UCSD-AML1 (cell line): ENCODE measurements at regions not wholly inside any gene's neighbourhood (a gene's known extent, or its start where the extent isn't known, plus 50 kb on each side); places are given as distances from the start of the nearest gene placed in this dataset.
"Not testable (repeated sequence)": the region's sequence is repeated elsewhere in the genome, so short reads cannot be mapped to it uniquely, and the experiment has no call there.

Experiments
- DNase-seq: peaks from one replicate; lab custom pipeline; 2025; ENCODE audit not compliant: unreplicated experiment; lab: John Stamatoyannopoulos, UW

DNA sequence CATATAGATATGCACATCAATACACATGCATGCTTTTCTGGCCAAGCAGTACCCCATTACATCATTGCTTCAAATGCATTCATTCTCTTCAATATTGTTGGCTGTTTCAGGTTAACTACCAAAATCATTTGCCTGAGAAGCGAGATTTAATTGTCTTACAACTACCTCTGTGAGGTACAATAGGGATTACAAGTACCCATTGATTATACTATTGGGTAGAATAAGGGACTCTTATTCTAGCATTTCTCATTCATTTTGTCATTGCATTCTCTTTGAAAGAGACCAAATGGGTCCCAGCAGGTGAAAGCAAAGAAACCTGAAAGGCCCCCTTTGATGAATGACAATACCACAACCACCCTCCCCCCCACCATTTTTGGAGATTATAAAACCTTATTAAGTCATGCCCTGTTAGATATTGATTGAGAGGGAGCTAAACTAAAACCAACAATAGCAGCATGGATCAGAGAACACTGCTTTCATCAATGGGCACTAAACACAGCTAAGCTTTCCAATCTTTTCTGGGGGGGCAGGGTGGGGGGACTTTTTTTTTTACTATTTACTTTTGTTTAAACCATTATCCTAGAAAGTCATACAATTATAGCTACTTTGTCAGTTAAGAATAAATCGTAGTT is 375.0 kb upstream of the CCNH start:
- DNase-seq, result no peak

DNA sequence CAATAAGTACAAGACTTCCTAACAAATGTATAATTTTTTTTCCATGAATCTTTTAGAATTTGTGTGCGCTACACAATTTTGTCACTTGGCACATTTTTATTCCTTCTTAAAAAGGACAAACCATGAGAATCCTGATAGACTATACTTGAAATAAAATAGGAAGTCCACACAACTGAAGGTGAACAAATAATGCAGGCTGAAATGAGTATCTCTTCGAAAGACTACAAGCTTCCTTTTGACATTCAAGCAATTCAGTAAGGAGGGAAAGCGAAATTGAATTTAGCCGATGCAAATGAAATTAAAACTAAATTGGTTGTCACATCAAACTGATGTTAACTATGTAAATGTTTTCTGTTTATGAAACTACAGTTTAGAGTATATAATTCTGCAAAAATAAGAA is 374.4 kb upstream of the CCNH start:
- DNase-seq, result no peak

DNA sequence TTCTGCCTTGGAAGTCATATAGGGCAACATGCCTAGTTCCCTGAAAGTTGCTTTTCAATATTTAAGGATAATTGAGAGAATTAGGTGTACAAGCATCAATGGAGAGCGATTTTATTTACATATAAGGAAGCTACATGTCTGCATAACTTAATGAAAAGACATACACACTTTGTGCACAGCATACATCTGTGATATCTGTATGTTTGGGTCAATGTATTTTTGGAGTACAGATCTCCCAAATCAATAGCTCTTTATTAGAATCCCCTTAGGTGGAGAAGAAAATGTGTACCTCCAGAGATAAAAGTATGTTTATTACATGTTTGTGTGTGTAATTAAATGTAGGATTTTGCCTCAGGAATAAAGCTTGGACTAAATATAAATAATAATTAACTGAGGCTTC is 373.7 kb upstream of the CCNH start:
- no peak for DNase-seq

DNA sequence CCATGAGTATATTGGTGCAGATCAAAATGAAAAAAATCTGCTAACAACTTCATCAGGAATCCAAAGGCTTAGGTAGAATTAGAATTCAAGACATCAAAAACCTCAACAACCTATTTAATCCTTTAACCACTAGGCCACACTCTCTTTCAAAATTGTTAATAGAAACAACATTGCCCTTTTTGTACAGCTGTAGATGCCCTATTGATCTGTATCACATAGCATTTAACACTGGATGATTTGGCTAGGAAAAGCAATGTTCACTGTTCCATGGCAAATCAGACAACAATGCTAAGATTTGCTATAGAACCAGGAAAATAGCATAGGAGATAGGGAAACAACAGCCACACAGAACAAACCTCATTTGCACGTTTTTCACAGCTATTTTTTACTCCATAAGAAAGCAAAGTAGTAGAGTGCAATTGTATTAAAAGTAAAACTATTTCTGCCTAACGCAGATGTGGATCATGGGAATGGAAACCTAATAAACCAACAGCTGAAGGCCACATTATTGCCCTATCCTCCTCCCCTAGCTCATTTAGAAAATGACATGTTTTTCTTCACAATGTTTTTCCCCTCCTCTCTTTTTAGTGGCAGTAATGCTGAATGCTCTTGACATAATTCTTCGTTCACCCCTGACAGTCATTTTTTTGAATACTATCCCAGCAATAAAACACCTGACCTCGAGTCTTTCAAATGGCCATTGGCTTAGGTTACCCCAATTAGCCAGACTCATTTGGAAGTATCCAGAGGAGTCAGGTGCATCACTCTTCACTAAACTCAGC is 373.0 kb upstream of the CCNH start:
- DNase-seq, result no peak

DNA sequence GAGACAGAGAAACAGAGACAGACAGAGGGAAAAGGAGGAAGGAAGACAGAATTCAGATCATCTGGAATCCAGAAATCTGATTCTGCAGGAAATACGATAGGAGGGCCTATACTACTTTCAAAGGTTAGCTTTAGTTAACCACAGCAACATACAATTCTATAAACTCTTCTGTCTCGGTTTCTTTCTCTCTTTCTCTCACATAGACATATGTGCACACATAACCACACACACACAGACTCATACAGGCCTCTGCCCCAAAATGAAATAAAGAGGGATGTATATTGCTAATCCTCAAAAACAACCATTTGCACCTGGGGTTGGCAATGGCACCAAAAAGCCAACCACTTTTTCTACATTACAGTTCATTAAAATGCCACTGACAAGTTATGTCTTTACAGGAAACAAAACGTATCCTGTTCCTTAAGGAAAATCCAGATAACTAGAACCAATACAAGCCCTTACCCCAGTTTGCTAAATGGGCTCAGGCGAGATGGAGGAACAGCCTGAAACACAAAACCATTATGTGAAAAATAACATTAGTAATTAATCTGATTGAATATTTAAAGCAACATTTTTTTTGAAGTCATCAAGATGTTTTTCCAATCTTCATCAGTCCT is 372.3 kb upstream of the CCNH start:
- DNase-seq, result no peak

DNA sequence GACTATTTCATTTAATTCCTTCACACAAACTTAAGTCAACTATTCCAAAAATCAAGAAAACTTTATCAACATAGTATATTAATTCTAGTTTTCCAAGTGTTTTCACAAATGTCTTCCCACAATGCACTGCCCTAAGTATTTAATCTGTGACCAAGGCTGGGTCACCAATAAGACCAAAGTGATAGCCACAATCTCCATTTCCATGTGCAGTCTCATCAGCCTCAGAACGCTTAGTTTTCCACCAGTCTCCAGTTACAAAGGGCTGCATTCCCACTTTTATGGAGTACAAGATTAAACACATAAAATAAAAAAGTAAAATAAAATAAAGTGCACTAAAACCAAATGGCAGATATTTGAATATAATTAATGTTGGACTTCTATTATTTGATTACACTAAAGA is 371.6 kb upstream of the CCNH start:
- no peak for DNase-seq

DNA sequence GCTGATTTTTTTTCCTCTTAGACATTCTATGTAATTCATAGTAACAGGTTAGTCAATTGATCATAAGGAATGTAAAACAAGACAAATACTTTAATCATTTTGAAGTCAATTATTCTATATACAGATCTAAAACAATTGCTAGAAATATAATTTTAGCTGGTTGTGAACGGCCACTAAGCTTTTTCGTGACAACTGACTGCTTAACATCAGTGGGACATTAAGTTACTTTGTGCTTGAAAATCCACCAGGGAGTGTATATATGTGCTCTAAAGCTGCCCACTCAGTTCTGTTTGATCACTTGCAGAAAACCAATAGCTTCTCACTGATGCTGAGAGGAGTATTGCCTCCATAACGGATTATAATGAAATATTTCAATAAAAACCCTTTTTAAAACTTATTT is 370.2 kb upstream of the CCNH start:
- DNase-seq, result no peak

DNA sequence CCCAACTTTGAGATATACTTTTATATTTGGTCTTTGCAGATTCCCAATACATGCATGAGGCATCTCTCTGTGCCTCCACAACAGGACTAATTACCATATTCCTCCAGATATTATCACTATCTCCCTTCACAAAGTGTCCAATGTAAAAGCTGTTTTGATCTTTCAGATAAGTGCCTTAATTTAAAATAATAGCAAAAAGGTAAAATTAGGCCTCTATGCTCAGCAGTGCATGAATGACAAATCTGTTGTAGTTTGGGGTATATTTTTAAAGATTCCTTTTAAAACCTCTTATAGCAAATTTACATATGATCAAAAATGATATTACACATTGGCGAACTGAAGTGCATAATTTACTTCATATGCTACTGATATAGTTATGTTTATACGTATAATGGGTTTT is 369.2 kb upstream of the CCNH start:
- DNase-seq, result no peak

DNA sequence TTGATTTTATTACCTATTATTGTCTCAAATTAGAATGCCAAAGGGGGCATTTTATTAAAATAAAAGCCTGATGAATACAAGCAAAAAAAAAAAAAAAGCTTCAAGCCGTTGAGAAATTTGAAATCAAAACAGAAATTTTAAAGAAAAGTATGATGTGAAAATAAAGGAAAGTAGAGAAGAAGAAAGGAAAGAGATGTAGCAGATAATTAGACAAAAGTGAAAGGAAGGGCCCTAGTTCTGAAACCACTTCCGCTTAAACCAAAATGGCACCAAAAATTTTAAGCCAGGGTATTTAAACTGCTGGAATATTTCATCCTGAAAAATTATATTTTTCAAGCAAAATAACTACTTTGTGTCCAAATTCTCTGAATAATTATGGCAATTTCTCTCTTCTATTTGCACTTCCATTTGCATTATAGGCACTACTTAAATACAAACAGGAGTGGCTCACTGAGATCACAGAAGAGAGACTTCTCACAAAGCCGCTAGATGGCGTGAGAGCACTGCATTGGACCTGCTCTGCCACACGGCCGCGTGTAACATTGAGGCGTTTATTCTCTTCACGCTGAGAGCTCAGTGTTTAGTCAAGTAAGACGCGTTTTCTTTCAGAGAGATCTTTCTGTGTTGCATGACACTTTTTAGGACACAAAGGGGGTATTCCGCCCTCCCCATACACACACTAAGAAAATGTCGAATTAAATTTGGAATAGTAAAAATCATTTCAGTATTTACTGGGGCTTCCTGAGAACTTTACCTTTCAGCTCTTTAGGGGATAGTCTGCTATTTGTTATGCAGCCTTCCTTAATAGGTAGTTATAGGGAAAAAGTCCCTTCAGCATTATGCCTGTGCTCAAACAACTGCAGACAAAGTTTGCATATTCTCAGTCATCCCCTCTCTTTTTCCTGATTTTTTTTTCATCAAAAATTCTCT is 368.4 kb upstream of the CCNH start:
- DNase-seq, result peak; percentile 70

DNA sequence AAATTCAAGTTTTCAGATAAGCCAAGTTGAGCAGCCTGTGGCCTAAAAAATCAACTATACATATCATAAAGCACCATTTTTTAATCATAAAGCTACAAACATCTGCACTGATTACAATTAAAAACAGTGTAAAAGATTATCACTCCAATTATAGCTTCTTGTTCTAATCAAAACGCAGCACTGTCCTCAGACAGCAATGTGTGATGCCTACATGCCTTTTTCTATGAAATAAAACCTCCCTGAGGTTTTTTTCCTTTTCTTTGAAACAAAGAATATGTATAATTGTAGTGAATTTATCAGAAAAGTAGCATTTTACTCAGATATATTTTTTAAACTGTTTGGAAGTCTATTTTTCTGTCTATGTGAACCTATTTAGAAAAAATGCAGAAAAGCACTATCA is 366.1 kb upstream of the CCNH start:
- no peak for DNase-seq

DNA sequence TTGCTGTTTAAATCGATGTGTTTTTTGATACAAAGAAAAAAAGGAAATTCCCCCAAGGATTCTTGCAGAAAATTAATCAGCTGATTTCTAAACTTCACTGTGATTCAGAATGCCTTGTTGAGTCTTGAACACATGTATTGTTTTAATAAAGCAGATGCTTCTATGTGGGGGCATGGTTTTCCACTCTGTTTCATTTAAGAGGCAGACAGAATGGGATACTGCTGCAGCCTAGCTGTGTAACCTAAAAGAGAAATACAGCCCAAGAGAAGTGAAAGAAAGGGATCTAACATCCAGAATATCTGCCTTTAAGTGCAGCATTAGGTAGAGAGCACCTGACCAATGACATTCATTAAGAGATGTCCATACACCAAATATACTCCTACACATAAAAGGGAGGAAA is 365.1 kb upstream of the CCNH start:
- no peak for DNase-seq

DNA sequence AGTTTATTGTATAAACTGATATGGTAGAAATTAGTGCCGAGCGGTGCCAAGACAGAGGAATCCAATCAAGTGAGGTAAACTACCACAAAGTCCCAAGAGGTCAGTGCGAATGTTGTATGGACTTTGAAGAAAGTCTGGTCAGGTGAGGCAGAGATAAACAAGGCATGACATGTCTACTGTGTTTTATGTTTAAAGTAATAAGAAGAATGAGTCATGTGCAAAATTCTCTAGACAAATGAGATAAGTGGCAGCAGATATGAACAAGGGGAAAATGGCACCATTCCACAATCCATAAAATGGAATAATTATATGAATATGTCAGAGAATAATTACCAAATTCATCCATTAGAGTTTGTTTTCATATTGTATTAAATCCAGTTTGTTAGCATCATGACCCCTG is 364.1 kb upstream of the CCNH start:
- no peak for DNase-seq

DNA sequence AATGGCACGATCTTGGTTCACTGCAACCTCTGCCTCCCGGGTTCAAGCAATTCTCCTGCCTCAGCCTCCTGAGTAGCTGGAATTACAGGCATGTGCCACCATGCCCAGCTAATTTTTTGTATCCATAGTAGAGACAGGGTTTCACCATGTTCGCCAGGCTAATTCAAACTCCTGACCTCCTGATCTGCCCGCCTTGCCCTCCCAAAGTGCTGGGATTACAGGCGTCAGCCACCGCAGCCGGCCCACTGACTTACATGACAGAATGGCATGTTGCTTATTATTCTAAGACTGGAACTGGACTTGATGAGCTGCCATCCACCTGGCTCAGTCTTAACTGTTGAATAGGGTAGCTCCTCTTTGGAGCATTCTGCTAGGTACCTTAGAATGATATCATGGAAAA is 363.6 kb upstream of the CCNH start:
- DNase-seq, result not testable (repeated sequence)

DNA sequence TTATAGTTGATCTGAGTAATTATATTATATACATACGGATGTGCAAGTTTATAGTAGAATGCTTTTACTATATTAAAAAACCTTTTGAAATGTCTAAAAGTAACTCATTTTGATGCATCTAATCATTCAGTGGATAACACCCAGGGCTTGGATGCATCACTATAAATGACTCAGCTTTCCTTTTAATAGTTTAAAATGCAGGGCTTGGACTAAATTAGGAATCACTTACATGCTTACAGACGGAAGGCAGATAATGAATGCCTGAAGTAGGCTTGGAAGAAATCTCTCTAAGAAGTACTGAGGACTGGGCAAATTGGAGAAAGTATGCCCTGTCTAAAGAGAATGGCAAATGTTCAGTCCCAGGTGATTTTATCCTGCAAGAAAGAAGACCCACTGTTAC is 362.5 kb upstream of the CCNH start:
- DNase-seq, result no peak

DNA sequence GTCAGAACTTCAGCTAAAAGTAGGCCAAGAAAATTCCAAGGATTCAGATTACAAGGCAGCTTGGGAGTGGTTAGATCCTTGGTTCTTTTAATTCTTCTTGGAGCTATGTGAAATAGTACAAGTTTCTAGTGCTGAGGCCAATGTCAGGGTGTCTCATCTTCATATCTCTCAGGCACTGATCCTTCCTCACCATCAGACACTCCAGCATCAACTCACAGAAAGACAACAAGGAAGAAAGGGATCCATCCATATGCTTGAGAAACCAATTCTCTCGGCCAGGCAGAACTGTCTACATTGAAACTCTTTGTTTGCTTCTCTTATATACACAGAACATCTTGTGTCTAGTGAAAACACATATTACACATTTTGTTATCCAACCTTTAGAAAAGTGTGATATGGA is 362.1 kb upstream of the CCNH start:
- DNase-seq, result no peak

DNA sequence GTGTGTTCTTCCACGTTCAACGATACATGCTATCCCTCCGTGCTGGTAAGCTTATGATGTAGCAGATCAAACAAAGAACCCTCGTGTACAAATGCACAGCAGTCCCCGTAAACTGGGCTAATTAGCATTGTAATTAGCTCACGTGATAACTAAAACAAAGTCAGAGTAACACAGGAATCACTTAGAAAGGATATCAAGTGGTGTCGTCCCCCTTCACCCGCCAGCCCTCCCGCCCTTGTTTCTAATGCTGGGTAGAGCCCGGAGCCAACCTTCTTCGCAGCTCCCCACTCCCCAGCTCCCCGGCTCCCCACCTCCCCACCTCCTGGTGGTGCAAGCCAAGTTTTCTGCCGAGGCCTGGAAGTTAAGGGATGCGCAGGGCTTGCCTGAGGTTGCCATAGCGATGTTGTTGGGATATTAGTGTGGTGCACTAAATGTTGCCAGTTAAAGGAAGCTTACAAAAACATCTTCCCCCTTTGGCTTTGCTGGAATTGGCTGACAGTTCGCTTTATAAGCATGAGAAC is 357.9 kb upstream of the CCNH start:
- DNase-seq, result no peak

DNA sequence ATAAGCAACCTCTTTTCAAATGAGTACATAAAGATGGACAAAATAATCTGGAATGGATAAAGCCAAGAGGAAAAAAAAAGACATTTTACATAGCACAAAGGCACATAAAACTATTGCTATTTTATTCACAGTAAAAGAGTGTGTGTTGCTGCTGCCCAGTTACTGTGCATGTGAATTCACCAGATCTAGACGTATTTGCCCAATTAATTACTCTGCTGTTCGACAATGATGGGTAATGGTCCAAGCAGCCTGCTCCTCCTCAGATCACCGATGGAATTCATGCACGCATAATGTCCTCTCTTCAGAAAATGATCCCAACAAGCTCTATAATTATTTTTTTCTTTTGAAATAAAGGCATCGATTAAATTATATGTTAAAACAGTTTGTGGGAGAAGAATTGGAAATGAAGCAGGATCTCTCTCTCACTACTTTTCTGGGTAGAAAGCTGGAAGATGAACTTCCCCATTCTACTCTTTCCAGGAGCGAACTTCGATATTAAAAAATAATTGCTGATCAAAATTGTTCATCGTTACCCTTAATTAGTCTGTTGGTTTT is 357.4 kb upstream of the CCNH start:
- no peak for DNase-seq

DNA sequence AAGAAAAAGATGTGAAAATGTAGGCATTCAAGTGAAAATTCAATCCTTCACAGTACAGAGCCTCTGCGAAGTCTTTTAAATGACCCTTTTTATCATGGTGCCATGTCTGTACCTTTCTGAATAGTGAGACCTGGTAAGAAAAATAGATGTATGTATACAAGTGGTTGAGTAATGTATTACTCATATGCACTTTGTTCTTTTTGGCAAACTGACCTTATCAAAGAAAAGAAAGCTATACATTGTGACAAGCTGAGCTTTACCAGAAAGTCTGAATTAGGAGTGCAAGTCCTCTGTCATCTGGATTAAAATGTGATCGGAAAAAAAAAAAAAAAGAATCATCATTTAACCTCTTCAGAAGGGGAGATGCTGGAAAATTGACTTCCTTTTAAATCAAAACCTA is 356.4 kb upstream of the CCNH start:
- no peak for DNase-seq

DNA sequence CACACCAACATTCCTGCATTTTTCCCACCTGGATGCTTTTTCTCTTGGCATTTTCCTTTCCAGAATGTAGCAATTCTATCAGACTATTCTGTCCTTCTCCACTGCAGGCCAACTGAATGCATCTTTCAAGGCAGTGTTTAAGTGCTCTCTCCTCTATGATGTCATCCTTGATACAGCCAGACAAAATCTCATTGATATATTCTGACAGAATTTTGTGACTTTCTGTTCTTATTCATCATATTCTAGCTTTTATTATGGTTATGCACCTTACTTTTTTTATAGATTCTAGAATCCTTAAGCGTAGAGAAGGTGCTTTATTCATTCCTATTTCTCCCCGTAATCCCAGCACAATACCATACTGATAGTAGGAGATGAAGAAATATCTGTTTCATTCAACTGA is 355.5 kb upstream of the CCNH start:
- no peak for DNase-seq

DNA sequence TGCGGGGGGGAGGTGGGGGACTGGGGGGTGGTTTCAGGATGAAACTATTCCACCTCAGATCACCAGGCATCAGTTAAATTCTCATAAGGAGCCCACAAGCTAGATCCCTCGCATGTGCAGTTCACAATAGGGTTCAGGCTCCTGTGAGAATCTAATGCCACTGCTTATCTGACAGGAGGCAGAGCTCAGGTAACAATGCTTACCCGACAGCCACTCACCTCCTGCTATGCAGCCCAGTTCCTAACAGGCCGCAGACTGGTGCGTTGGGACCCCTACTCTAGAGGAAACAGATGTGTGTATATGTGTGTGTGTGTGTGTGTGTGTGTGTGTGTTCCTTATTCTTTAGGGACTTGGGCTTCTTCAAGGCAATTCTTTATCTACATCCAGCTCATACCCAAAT is 352.3 kb upstream of the CCNH start:
- DNase-seq, result no peak

DNA sequence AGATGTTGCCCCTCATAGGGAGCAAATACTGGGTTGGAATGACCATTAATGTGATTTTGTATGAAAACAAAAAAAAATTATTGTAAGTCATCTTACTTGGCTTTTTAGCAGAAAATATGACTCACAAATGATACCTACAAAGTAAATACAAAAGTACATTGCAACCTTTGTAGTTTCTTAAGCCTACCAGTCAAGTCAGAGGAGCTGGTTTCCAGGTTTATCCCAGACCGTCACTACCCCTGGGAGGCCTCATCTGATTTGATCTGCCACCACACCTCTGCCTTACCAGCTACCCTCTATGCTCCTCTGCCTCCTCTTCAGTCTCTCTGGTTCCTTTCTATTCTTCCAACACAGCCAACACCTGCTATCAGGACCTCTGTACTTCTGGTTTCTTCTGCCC is 349.9 kb upstream of the CCNH start:
- no peak for DNase-seq
